ENCODE measurements at regions not wholly inside any gene's neighbourhood (a gene's known extent, or its start where the extent isn't known, plus 50 kb on each side); places are given as distances from the start of the nearest gene placed in this dataset.
"Not testable (repeated sequence)": the region's sequence is repeated elsewhere in the genome, so short reads cannot be mapped to it uniquely, and the experiment has no call there.

GRCh38 chr7:86366946-86367345, 276.8 kb upstream of the GRM3 start:
- no peak for DNase-seq

- DNase-seq = not testable (repeated sequence)
Measured at GRCh38 chr7:86340407-86340806, 303.3 kb upstream of the GRM3 start.

GRCh38 chr7:86339051-86339450, 304.7 kb upstream of the GRM3 start:
- DNase-seq = no peak

- DNase-seq = no peak
Measured at GRCh38 chr7:86328801-86329433, 314.8 kb upstream of the GRM3 start.

- no peak for DNase-seq
Measured at GRCh38 chr7:86326847-86327246, 316.9 kb upstream of the GRM3 start.

- no peak for DNase-seq
Measured at GRCh38 chr7:86320889-86321288, 322.8 kb upstream of the GRM3 start.

GRCh38 chr7:86320341-86320740, 323.4 kb upstream of the GRM3 start:
- no peak for DNase-seq

GRCh38 chr7:86313842-86314241, 329.9 kb upstream of the GRM3 start:
- no peak for DNase-seq

GRCh38 chr7:86301301-86301700, 342.4 kb upstream of the GRM3 start:
- no peak for DNase-seq

GRCh38 chr7:86295526-86295925, 348.2 kb upstream of the GRM3 start:
- no peak for DNase-seq

GRCh38 chr7:86282014-86282682, 361.6 kb upstream of the GRM3 start:
- no peak for DNase-seq

GRCh38 chr7:86280150-86280549, 363.6 kb upstream of the GRM3 start:
- no peak for DNase-seq

- no peak for DNase-seq
Measured at GRCh38 chr7:86262781-86263180, 380.9 kb upstream of the GRM3 start.

GRCh38 chr7:86257894-86258293, 385.8 kb upstream of the GRM3 start:
- DNase-seq = no peak

GRCh38 chr7:86252406-86252805, 391.3 kb upstream of the GRM3 start:
- no peak for DNase-seq

GRCh38 chr7:86248977-86249376, 394.7 kb upstream of the GRM3 start:
- DNase-seq = no peak

GRCh38 chr7:86243171-86243570, 400.5 kb upstream of the GRM3 start:
- DNase-seq = no peak

GRCh38 chr7:86226191-86226590, 417.5 kb upstream of the GRM3 start:
- DNase-seq = no peak

GRCh38 chr7:86222806-86223205, 420.9 kb upstream of the GRM3 start:
- no peak for DNase-seq

GRCh38 chr7:86214734-86215133, 429.0 kb upstream of the GRM3 start:
- no peak for DNase-seq

- no peak for DNase-seq
Measured at GRCh38 chr7:86212976-86213375, 430.7 kb upstream of the GRM3 start.

GRCh38 chr7:86209036-86209435, 434.7 kb upstream of the GRM3 start:
- DNase-seq = no peak

- DNase-seq = no peak
Measured at GRCh38 chr7:86207740-86208139, 436.0 kb upstream of the GRM3 start.

GRCh38 chr7:86202833-86203232, 440.9 kb upstream of the GRM3 start:
- no peak for DNase-seq

GRCh38 chr7:86201767-86202166, 441.9 kb upstream of the GRM3 start:
- DNase-seq = no peak

Measured in stimulated activated CD4-positive, alpha-beta T cell treated with anti-CD3 and anti-CD28 coated beads, Interleukin-1b, Interleukin-23, amount 100 ng/mL, for 48 hours (primary cell).